Transverse colon (tissue), 3 donors: ENCODE measurements at regions not wholly inside any gene's neighbourhood (a gene's known extent, or its start where the extent isn't known, plus 50 kb on each side); places are given as distances from the start of the nearest gene placed in this dataset.
"Not testable (repeated sequence)": the region's sequence is repeated elsewhere in the genome, so short reads cannot be mapped to it uniquely, and the experiment has no call there.

Source experiments
- CTCF ChIP-seq, 5 experiments: fragments of 200-600 bp in 3 of 5; fragments of 450-650 bp in 2 of 5; sonication (generic) in 3 of 5; IDR thresholded peaks; 1 replicate in 2 of 5; 2 replicates in 3 of 5; pipeline ENCODE4 v1.5.1; 2016 to 2017; ENCODE audit warnings: antibody characterized with exemption in 5 of 5, inconsistent platforms in 3 of 5, mild to moderate bottlenecking in 2 of 5, moderate library complexity in 1 of 5
- EP300 ChIP-seq: sonication (generic); formaldehyde crosslinking; IDR thresholded peaks from one replicate; pipeline ENCODE4 v1.6.1; 2017; ENCODE audit warnings: antibody characterized with exemption, low read depth
- POLR2A ChIP-seq: fragments of 450-650 bp; IDR thresholded peaks from one replicate; pipeline ENCODE4 v1.6.1; 2016; ENCODE audit warnings: antibody characterized with exemption, mild to moderate bottlenecking, moderate library complexity

GRCh38 chr16:88266036-88266435 lies 116.7 kb upstream of the ZNF469 start:
- TF ChIP-seq CTCF (IDR thresholded peaks at IDR 0.05); POLR2A; EP300: not testable (repeated sequence)
